Kidney tubule cell (primary cell): ENCODE measurements at regions not wholly inside any gene's neighbourhood (a gene's known extent, or its start where the extent isn't known, plus 50 kb on each side); places are given as distances from the start of the nearest gene placed in this dataset.

Experiments
- DNase-seq: peaks from one replicate; pipeline ENCODE4 v3.0.0-alpha.2; 2018; ENCODE audit warnings: low spot score

DNA sequence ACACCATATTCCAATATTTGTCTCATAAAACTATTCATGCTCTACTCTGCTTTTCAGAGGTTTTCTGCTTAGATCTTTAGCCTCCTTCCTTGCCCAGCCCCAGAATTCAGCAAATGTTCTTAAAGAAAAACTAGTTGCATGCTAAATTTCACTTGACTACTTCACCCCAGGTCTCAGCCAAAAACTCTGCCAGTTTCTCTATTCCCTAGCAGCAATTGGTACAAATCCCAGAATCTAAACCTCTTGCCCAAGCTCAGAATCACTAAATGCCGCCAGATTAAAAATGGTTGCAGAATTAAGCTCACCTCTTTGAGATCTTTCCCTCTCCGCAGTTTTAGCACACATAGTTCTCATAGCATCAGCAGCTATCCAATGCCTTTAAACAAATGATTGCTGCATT is 331.2 kb upstream of the SMARCA2 start:
- no peak for DNase-seq

DNA sequence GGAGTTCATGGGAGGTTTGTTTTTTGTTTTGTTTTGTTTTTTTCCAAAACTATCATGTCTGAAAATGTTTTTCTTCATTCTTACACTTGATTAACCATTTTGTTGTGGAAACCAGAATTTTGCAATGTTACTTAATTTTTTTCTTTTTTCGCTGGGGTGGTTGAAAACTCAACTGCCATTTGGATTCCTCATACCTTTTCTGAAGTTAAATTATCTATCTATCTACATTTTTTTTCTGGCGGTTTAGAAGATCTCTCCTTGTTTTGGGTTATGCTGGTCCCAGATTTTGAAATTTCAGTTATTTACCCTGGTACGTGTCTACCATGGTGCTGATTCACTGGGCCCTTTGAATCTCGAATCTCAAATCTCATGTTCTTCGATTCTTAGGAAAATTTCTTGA is 316.2 kb upstream of the SMARCA2 start:
- no peak for DNase-seq

DNA sequence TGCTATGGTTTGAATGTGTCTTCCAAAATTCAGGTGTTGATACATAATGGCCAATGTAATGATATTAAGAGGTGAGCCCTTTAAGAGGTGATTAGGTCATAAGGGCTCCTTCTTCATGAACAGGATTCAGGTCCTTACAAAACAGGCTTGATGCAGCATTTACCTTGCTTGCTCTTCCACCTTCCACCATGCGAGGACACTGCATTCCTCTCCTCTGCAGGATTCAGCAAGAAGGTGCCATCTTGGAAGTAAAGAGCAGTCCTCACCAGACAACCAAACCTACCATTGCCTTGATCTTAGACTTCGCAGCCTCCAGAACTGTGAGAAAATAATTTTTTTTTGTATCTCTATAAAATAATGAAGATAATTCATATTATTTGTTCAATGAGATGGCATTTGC is 314.0 kb upstream of the SMARCA2 start:
- no peak for DNase-seq

DNA sequence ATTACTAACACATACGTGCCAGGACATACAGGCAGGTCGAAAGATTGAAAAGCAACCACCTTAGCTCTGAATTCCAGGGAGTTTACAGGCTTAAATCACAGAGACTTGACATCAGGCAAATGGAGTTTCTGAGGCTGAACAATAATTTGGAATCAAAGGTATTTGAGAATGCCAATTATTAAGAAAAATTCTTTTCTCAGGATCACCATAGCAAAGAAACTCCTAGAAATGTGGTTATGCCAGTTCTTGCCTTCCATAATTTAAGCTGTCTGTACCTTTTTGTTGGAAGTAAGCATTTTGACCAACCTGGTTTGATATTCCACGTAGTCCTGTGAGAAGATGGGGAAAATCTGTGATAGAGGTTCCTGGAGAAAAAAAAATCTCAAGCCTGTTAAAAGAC is 312.4 kb upstream of the SMARCA2 start:
- no peak for DNase-seq

DNA sequence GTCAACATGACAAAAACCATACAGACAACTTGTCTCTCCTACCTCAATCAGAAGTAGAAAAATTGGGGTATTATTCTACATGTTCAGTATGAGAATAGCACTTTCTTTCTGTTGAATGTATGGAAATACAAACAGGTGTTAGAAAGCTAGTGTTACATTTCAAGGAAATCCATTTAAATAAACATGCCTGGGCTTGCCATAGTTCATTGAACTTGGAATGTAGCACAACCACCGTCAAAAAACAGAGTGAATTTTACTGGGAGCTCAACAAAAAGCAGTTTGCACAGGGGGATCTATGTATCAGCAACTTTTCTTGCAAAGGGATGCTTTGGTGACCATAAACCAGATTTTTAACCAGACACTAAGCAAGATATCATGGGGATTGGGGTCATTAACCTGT is 307.9 kb upstream of the SMARCA2 start:
- DNase-seq, result peak; percentile 24

DNA sequence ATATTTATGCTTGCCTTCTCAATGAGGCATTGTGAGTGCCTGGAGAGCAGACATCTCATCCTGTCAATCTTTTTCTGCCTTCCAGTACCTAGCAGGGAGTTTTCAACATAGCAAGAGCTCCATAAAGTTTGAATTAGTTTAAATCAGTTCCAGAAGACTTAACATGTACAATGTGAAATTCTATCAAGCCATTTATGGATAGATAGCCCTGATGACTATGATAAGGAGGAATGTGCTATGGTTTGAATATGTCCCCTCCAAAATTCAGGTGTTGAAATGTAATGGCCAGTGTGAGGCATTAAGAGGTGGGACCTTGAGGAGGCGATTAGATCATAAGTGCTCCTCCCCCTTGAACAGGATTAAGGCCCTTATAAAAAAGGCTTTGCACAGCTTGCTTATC is 306.9 kb upstream of the SMARCA2 start:
- peak; percentile 62 for DNase-seq

DNA sequence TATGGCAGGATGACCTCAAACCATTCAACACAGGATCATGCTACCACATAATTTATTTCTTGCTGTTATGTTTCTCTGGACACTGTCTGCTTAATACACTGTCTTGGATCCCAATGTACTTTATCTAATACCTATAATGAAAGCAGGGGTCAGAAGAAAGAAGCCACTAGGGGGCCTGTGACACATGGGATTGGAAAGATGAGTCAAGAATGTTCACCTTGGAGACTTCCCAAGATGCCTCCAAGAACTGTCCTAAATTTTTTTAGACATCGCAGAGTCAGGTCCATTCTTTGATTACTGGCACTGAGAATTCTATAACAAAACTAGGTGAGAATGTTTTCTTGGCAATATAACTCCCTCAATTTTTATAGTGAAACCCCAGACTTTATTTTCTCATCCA is 305.8 kb upstream of the SMARCA2 start:
- peak; percentile 25 for DNase-seq

DNA sequence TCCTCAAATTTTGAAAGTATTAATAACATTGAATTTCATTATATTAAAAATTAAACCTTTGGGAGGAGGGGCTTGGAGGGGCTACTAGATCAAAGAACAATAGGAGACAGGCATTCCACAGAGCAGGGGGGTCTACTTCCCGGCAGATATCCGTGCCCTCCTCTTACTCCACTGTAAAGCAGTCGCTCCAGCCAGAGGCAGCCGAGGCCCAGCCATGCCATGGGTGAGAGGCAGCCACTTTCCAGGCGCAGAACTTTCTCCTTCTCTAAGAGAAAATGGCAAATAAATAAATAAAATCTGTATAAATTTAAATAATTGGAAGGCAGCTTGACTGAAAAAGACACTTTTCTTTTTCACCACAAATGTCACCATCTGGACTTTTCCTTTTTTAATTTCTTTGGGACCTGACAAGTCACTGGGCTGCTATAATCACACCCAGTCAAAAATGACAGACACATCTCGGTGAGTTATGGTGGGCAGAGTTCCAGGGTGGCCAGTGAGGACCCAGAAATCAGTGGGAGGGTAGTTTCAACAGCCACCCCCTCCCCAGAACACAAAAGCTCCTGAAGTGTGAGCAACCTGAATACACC is 302.2 kb upstream of the SMARCA2 start:
- no peak for DNase-seq

DNA sequence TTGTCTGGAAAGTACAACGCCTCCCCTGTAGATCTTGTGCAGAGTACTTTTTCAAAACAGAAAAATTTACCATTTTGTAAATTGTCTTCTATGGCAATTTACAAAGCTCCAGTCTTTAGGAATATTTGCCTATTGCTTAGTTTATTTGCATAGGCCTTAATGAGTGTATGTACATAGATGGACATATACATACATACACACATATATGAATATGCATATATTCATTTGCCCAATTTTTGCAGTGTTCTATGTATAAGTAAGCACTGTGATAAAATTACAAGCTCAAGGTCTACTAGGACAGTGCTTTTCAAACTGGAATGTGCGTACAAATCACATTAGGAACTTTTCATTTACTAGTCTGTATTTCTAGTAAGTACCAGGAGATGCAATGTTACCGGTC is 301.3 kb upstream of the SMARCA2 start:
- no peak for DNase-seq

DNA sequence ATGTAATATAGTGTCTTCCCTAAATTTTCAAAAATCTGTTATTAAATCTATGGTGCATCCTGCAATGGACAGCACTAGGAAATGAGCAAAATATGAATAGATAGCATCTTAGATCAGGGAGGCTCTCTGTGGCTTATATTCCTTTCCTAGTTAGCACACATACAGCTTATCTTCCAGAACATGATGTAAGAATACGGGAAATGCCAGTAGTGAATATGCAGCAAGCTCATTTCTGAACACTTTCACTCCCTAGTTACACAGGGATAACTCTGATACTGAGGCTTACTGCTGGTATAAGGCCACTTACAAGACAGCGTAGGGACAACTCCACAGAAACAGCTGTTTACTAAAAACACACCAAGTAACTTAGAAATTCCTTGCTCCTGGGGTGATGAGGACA is 297.3 kb upstream of the SMARCA2 start:
- no peak for DNase-seq

DNA sequence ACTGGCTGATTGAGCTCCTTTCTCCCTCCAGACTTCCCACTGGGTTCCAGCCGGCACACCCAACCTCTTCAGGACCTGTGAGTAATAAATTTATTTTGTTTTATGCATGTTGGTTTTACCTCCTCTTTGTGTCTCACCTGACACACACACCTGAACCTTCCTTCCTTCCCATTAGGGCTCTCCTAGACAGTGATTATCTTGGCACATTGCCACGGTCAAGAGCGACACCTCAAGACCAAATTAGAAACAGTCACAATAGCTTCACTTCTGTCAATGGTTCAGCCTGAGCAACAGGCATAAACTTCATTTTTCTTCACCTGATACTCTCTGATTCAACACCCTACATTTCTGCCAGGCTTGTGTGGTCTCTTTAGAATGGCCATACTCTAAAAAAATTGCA is 296.3 kb upstream of the SMARCA2 start:
- DNase-seq, result peak; percentile 7

DNA sequence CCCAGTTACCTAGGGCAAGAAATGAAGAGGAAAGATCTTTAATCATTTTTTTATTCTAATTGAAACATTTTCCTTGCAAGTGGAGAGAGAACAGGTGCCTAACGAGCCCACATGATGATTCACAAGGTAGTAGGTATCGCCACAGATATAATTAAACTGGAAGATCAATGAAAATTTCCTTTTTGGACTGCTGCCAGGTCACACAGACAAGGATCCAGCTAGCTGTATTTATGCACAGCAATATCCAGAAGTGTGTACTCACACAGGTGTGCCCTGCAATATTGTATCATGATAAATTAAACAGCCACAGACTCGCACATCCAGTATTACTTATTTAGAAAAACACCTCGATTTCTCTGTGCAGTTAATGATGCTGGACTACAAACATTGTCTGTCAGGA is 294.0 kb upstream of the SMARCA2 start:
- DNase-seq, result no peak

DNA sequence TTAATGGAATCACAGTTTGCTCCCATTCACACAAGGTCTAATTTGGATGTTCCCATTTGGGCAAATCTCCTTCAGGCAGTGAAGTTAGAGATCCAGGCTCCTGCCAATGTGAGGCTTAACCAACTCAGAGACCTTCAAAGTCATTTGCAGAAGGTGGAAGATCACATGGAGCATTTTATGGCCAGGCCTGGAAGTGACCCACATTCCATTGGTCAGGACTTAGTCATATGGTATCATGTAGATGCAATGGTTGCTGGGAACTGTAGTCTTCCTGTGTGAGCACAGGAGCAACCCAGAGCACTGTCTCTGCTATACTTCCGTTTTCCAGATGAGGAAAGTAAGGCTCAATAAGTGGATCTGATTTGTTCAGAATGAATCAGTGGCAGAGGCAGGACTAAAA is 292.7 kb upstream of the SMARCA2 start:
- DNase-seq, result peak; percentile 17

DNA sequence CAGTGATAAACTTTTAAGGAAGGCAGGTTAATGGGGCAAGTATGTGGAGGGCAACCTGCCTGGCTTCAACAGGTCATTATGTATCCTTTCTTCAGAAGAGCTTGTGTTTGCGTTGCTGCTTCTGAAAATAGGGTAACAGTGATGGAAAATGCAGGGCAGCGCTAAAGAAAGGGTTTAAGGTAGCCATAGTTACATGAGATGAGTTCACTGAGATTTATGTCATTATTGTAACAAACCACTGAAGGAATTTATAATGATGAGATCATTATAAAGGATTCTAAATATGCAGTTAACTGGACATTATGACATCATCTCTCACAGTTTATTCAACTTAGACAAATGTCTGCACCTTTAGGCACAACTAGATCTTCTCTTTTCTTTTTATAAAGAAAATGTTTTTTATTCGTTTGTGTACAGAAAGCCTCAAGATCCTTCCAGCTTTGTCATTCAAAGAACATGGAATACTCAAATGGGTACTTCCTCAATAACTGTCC is 291.6 kb upstream of the SMARCA2 start:
- no peak for DNase-seq

DNA sequence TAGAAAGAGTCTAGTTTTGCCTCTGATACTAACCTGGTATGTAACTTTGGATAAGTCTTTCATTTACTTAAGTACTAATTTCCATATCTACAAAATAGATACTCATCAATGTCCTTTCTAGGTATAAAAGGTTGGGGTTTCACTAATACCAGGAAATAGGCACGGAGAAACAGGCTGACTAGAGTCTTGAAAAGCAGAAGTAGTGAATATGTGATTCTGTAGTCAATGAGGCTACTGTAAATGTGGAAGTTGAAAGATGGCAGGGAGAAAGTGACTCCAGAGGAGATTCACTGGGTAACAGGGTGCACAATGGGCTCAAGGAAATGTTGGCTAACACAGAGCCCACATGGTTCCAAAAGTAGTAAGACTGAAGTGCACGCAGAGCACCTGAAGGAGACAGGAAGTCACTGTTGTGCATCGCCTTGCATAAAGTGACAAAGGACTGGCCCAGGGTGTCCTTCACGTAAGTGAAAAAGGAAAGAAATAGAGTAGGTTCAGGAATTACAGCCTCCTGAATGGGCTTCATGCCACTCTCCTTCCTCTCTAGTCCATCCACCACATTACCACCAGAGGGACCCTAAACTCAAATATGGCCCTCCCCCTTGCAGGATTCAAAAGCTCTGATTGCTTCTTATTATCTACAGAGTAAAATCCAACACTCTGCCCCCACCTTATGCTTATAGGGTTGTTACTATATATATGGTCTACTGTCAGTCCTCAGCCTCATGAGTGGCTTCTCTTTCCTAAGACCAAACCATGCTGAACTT is 288.0 kb upstream of the SMARCA2 start:
- no peak for DNase-seq

DNA sequence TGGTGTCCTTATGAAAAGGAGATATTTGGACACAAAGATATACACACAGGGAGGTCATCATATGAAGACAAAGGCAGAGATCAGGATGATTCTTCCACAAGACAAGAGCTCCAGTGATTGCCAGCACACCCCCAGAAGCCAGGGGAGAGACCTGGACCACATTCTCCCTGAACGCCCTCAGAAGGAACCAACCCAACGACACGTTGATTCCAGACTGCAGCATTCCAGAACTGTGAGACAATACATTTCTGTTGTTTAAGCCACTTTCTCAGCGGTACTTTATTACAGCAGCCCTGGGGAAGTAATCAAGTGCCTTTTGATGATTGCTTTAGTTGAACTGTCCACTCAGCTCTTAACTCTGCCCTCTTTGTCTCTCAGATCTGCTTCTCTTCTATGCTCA is 285.5 kb upstream of the SMARCA2 start:
- DNase-seq, result no peak

DNA sequence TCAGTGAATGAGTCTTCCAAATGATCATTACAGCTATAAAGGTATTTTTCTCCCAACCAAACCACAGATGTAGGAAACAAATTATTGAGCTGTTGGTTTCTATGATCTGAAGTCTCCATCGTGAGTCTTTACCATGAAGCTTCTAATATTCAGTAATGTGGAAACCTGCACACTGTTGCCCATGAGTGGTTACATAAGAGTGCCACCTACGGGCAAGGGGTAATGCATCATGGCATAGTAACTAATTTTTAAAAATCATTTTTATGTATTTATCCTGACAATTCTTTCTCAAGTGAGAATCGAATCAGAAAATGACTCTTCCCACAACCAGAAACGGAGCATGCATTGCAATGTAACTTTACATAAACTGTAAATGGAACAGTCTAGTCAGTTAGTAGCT is 282.5 kb upstream of the SMARCA2 start:
- peak; percentile 30 for DNase-seq

DNA sequence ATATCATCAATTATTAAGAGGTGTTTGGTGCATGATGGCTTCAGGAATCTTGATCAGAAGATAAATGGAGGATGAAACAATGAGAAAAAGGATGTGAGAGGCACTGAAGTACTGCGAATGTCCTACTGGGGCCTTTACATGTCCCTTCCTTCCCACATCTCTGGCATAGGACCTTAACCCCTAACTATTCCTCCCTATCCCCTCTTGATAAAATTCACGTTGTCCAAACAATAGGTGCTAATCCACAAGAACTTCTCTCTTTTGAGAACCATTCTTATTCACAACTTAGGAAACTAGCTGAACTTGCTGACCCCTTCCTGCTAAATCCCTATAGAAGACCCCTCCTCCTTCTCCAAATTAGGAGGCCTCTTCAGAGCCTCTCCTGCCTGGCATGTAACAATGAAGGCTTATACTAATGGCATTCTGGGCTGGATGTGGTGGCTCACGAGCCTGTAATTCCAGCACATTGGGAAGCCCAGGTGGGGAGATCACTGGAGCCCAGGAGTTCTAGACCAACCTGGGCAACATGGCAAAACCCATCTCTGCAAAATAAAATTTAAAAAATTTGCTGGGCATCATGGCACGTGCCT is 276.5 kb upstream of the SMARCA2 start:
- no peak for DNase-seq

DNA sequence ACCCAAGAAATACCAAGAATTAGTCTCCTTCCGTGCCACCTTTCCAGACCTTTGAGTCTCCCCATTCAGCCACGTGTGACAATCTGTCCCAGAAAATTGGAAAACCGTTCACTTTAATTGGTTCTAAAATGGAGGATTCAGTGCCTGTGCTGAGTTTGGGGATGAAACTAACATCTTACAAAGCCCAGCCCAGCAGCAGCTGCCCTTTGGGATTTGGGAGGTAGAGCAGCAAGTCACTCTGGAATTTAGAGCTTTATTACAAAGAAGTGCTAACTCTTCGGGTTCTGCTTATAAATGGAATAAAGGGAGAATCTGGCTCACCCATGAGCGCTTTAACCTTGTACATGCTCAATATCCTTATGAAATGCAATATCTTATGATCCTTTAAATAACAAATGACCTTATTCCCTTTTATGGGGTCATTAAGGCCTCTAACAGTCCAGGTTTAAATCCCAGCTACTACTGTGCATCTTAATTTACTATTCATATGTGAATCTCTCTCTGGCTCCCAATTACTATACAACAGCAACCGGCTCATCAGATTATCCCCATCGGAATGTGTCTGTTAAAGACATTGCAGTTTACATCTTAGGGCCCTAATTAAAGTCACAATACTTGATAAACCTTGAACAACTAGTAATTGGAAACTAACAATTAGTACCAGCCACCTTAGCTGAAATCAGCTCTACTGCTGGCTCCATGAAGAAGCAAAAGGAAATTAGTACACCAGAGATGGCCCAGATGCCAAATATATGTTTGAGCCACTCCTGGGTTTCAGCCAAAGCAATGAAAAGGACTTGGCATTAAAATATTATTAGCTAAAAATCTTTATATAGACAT is 271.8 kb upstream of the SMARCA2 start:
- no peak for DNase-seq

DNA sequence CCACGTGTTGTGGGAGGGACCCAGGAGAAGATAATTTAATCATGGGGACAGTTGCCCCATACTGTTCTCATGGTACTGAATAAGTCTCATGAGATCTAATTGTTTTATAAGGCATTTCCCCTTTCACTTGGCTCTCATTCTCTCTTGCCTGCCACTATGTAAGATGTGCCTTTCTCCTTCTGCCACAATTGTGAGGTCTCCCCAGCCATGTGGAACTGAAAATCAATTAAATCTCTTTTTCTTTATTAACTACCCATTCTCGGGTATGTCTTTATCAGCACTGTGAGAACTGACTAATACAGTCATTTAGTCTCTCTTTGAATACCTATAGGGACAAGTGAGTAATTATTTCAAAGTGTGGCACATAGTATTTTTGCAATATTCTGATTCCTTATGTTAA is 269.2 kb upstream of the SMARCA2 start:
- DNase-seq, result no peak

DNA sequence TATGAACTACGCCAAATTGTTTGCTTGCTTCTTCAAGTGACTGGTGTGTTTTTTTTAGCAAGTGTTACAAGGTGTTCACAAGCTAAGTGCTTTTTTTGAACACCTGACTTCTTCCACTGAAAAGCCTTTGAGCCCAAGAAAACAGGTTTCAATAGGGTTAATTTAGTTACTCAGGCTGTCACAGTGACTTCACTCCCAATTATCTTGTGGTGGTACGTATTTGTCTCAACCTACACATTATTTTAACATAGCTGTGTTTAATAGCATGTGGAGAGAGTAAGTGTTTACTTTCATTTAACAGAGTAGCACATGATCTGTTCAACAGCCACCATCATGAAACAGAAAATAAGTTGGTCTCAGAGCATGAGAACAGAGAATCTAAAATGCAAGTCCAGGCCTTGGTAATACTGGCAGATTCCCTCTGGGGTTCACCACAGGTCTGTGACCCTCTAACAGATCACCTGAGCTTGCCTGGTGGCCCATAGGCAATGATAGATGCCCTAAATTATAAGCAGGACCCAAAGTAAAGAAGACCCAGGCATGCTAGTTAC is 267.7 kb upstream of the SMARCA2 start:
- DNase-seq, result no peak

DNA sequence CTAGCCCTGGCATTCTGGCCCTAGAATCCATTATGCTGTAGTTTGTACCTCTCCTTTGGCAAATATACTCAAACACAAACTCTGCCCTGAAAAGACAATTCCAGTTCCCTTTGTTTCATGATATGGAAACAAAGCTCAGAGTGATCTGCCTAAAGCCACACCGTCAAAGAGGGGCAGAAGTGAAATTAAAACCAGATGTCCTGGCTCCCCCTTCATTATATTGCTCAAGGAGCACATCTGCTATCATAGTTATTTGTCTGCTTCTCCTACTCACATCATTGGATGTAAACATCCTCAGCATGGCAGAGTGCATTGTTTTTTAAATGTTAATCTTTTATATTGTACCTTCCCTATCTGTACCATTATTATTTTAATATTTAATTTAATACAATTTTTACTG is 266.7 kb upstream of the SMARCA2 start:
- no peak for DNase-seq
